SK-N-SH (cell line): ENCODE measurements at regions not wholly inside any gene's neighbourhood (a gene's known extent, or its start where the extent isn't known, plus 50 kb on each side); places are given as distances from the start of the nearest gene placed in this dataset.

ENCODE experiments used
- CTCF ChIA-PET: fragments of 300-600, 350-600 bp; formaldehyde crosslinking; extraction: SDS; loops from one replicate; lab custom pipeline; 2021; lab: Yijun Ruan, JAX
- POLR2A ChIA-PET: fragments of 350-600 bp; sonication (Branson Sonifier 250); formaldehyde crosslinking; extraction: SDS; loops from one replicate; lab custom pipeline; 2020; ENCODE audit warnings: antibody characterized with exemption, inconsistent platforms; lab: Yijun Ruan, JAX
- DNase-seq: peaks from one replicate; pipeline ENCODE4 v3.0.0; 2012
- H2AFZ ChIP-seq: fragments of 200-600 bp; sonication (generic); 2 replicates; pipeline ENCODE4 v1.8.1; 2016; ENCODE audit warnings: antibody characterized with exemption, mild to moderate bottlenecking, low read depth
- H3F3A ChIP-seq: fragments of 200-600 bp; sonication (generic); replicated peaks from 2 replicates; pipeline ENCODE3; 2016; ENCODE audit warnings: antibody characterized with exemption, mild to moderate bottlenecking; ENCODE audit not compliant: insufficient read depth
- H3K27ac ChIP-seq, 2 experiments: fragments of 200-500 bp in 1 of 2; fragments of 200-600 bp in 1 of 2; sonication (Bioruptor generic) in 1 of 2; sonication (generic), shearing (Covaris generic) in 1 of 2; 2 replicates each; pipeline versions ENCODE4 v1.5.1 to v1.6.1; 2014 to 2016; ENCODE audit warnings: low read depth in 2 of 2, inconsistent platforms in 1 of 2, low read length in 1 of 2, mild to moderate bottlenecking in 1 of 2, mixed read lengths in 1 of 2
- H3K27me3 ChIP-seq: fragments of 200-600 bp; sonication (generic), shearing (Covaris generic); 2 replicates; pipeline ENCODE4 v1.6.1; 2016; ENCODE audit warnings: mixed run types; ENCODE audit not compliant: insufficient read depth
- H3K36me3 ChIP-seq, 2 experiments: fragments of 200-500 bp in 1 of 2; fragments of 200-600 bp in 1 of 2; sonication (Bioruptor generic) in 1 of 2; sonication (generic) in 1 of 2; replicated peaks in 1 of 2; 2 replicates each; pipeline versions ENCODE3 to v1.5.1; 2014 to 2016; ENCODE audit warnings: low read length in 1 of 2, mild to moderate bottlenecking in 1 of 2; ENCODE audit not compliant: insufficient read depth in 2 of 2, control insufficient read depth in 1 of 2
- H3K4me1 ChIP-seq, 2 experiments: fragments of 200-500 bp in 1 of 2; fragments of 200-600 bp in 1 of 2; sonication (Bioruptor generic) in 1 of 2; sonication (generic), shearing (Covaris generic) in 1 of 2; 2 replicates each; pipeline versions ENCODE4 v1.5.1 to v1.6.1; 2014 to 2016; ENCODE audit warnings: low read depth in 1 of 2, low read length in 1 of 2, mixed run types in 1 of 2; ENCODE audit not compliant: insufficient read depth in 2 of 2, control insufficient read depth in 1 of 2
- H3K4me2 ChIP-seq: fragments of 200-600 bp; sonication (generic), shearing (Covaris generic); 2 replicates; pipeline ENCODE4 v1.6.1; 2017; ENCODE audit warnings: mixed run types
- H3K4me3 ChIP-seq, 2 experiments: fragments of 200-500 bp in 1 of 2; fragments of 200-600 bp in 1 of 2; sonication (Bioruptor generic) in 1 of 2; sonication (generic), shearing (Covaris generic) in 1 of 2; 2 replicates each; pipeline versions ENCODE4 v1.5.1 to v1.8.1; 2014 to 2016; ENCODE audit warnings: low read depth in 2 of 2, inconsistent platforms in 1 of 2, low read length in 1 of 2, mild to moderate bottlenecking in 1 of 2, mixed read lengths in 1 of 2, moderate library complexity in 1 of 2
- H3K79me2 ChIP-seq: fragments of 200-600 bp; sonication (generic); 2 replicates; pipeline ENCODE4 v1.8.1; 2017; ENCODE audit warnings: mild to moderate bottlenecking; ENCODE audit not compliant: insufficient read depth
- H3K9ac ChIP-seq: fragments of 200-600 bp; sonication (generic); 2 replicates; pipeline ENCODE4 v1.6.1; 2017; ENCODE audit warnings: mixed run types
- H3K9me2 ChIP-seq: fragments of 200-600 bp; sonication (generic); 2 replicates; pipeline ENCODE4 v1.6.1; 2017; ENCODE audit warnings: mixed run types
- H3K9me3 ChIP-seq: fragments of 200-600 bp; sonication (generic); 2 replicates; pipeline ENCODE4 v1.6.1; 2017; ENCODE audit warnings: mixed run types, mild to moderate bottlenecking, moderate library complexity
- H4K20me1 ChIP-seq: fragments of 200-600 bp; sonication (generic); 2 replicates; pipeline ENCODE4 v1.6.1; 2017; ENCODE audit warnings: mild to moderate bottlenecking, mixed run types; ENCODE audit not compliant: insufficient read depth
- CHD2 ChIP-seq: fragments of 150-350 bp; IDR thresholded peaks from 2 replicates; pipeline ENCODE4 v1.6.1; 2018; ENCODE audit warnings: low read length; ENCODE audit not compliant: partially characterized antibody
- CTCF ChIP-seq: fragments of 200-600 bp; sonication (generic); IDR thresholded peaks from 2 replicates; pipeline ENCODE4 v1.6.1; 2017; ENCODE audit warnings: antibody characterized with exemption, mild to moderate bottlenecking, moderate library complexity
- ELF1 ChIP-seq: IDR thresholded peaks from 2 replicates; pipeline ENCODE4 v1.4.0; 2012
- EP300 ChIP-seq, 2 experiments: IDR thresholded peaks; 2 replicates each; pipeline versions ENCODE4 v1.4.0 to v1.6.1; 2012; ENCODE audit warnings: borderline replicate concordance in 1 of 2, low read depth in 1 of 2, low read length in 1 of 2
- EZH2phosphoT487 ChIP-seq: fragments of 200-600 bp; sonication (generic); IDR thresholded peaks from 2 replicates; pipeline ENCODE4 v1.6.1; 2017; ENCODE audit warnings: low read depth, mixed run types, mild to moderate bottlenecking, antibody characterized with exemption, moderate library complexity, borderline replicate concordance
- FOSL2 ChIP-seq: IDR thresholded peaks from 2 replicates; pipeline ENCODE4 v1.4.0; 2012; ENCODE audit warnings: low read depth, mild to moderate bottlenecking, moderate library complexity, borderline replicate concordance
- FOXM1 ChIP-seq: IDR thresholded peaks from 2 replicates; pipeline ENCODE4 v1.4.0; 2012; ENCODE audit warnings: low read depth, mild to moderate bottlenecking
- GABPA ChIP-seq: IDR thresholded peaks from 2 replicates; pipeline ENCODE4 v1.4.0; 2012; ENCODE audit warnings: low read depth, mild to moderate bottlenecking
- GATA2 ChIP-seq: sonication (generic); formaldehyde crosslinking; IDR thresholded peaks from 2 replicates; pipeline ENCODE4 v1.5.0; 2020; ENCODE audit warnings: mild to moderate bottlenecking, missing genetic modification reagents
- JUND ChIP-seq: IDR thresholded peaks from 2 replicates; pipeline ENCODE4 v1.4.0; 2012
- MAX ChIP-seq: IDR thresholded peaks from 2 replicates; pipeline ENCODE4 v1.4.0; 2012; ENCODE audit warnings: low read depth
- NRF1 ChIP-seq: IDR thresholded peaks from 2 replicates; pipeline ENCODE4 v1.6.1; 2012; ENCODE audit warnings: low read depth, mild to moderate bottlenecking, low read length
- POLR2AphosphoS5 ChIP-seq: IDR thresholded peaks from 2 replicates; pipeline ENCODE4 v1.6.1; 2012; ENCODE audit warnings: low read depth, low read length
- RCOR1 ChIP-seq: fragments of 150-350 bp; IDR thresholded peaks from 2 replicates; pipeline ENCODE4 v1.6.1; 2017; ENCODE audit warnings: antibody characterized with exemption, low read length
- REST ChIP-seq: IDR thresholded peaks from 2 replicates; pipeline ENCODE4 v1.6.1; 2012; ENCODE audit warnings: mild to moderate bottlenecking, low read depth, low read length, moderate library complexity
- RXRA ChIP-seq: IDR thresholded peaks from 2 replicates; pipeline ENCODE4 v1.4.0; 2012; ENCODE audit warnings: low read depth, mild to moderate bottlenecking, borderline replicate concordance
- SIN3A ChIP-seq: IDR thresholded peaks from 2 replicates; pipeline ENCODE4 v1.6.1; 2012; ENCODE audit warnings: low read depth, mild to moderate bottlenecking, low read length, moderate library complexity, borderline replicate concordance
- TAF1 ChIP-seq: IDR thresholded peaks from 2 replicates; pipeline ENCODE4 v1.6.1; 2012; ENCODE audit warnings: low read depth, mild to moderate bottlenecking, low read length, moderate library complexity, borderline replicate concordance
- TCF12 ChIP-seq: IDR thresholded peaks from 2 replicates; pipeline ENCODE4 v1.4.0; 2012
- USF2 ChIP-seq: fragments of 150-350 bp; IDR thresholded peaks from 2 replicates; pipeline ENCODE4 v1.6.1; 2017; ENCODE audit warnings: antibody characterized with exemption, low read length, low read depth, borderline replicate concordance
- WGBS: methylation state at CpG from one replicate; pipeline ENCODE4 v1.1.6; 2017; ENCODE audit warnings: low lambda C conversion rate; 5-methylcytosine and 5-hydroxymethylcytosine counted together

- POLR2A ChIA-PET, result no interaction called here
- no peak overlapping the region for H2AFZ ChIP-seq
- no peaks in the 10 kb centered on the region for H3K4me1 ChIP-seq
- H3K9ac ChIP-seq, result no peak overlapping the region
- H3K9me2 ChIP-seq, result no peaks in the 10 kb centered on the region
- CTCF ChIA-PET, result no interaction called here
- H3K79me2 ChIP-seq, result no peaks in the 10 kb centered on the region
- no peak for TF ChIP-seq EP300 (IDR thresholded peaks at IDR 0.05; ENCODE audit: borderline replicate concordance in 1 of 2, low read depth in 1 of 2, low read length in 1 of 2)
- no peak for TF ChIP-seq FOXM1
- no peak for TF ChIP-seq GABPA
- TF ChIP-seq GATA2 (CRISPR knock-in tag), result no peak
- no peak for TF ChIP-seq TCF12
- TF ChIP-seq POLR2AphosphoS5, result no peak
- no peak for TF ChIP-seq SIN3A
- no peak for TF ChIP-seq RXRA
- H3K36me3 ChIP-seq, result no peaks in the 10 kb centered on the region
- H4K20me1 ChIP-seq, result no peaks in the 10 kb centered on the region
- H3F3A ChIP-seq, result no peaks in the 10 kb centered on the region
- DNase-seq, result no peak
- H3K4me2 ChIP-seq, result no peak overlapping the region
- no peak overlapping the region for H3K27ac ChIP-seq
- H3K27me3 ChIP-seq, result no peaks in the 10 kb centered on the region
- WGBS, result 27% methylated on average over 6 of the region's 6 CpGs
- H3K4me3 ChIP-seq, result no peak overlapping the region
- no peaks in the 10 kb centered on the region for H3K9me3 ChIP-seq
Measured at GRCh38 chr2:239608260-239608659, 207.4 kb upstream of the HDAC4 start.

GRCh38 chr2:239607517-239608191 is 206.8 kb upstream of the HDAC4 start:
- Histone ChIP-seq H3K27me3 (no peaks in the 10 kb centered on the region), H3K9me3 (no peaks in the 10 kb centered on the region), H3K9ac (no peak overlapping the region), H3K9me2 (no peaks in the 10 kb centered on the region), H3F3A (no peaks in the 10 kb centered on the region), H4K20me1 (no peaks in the 10 kb centered on the region), H2AFZ (no peak overlapping the region), H3K4me2 (no peak overlapping the region), H3K27ac (no peak overlapping the region), H3K79me2 (no peaks in the 10 kb centered on the region), H3K36me3 (no peaks in the 10 kb centered on the region), H3K4me1 (no peaks in the 10 kb centered on the region), H3K4me3 (no peak overlapping the region)
- TF ChIP-seq JUND (no peak), REST (no peak), CHD2 (no peak), CTCF (no peak), RCOR1 (no peak), MAX (no peak), EZH2phosphoT487 (no peak), FOSL2 (no peak), ELF1 (no peak), TCF12 (no peak), NRF1 (no peak), USF2 (no peak), TAF1 (no peak)
- no peak for DNase-seq
- 59% methylated on average over 24 of the region's 24 CpGs for WGBS
- ChIA-PET POLR2A (no interaction called here), CTCF (no interaction called here)
